Prostate gland (tissue), 2 donors: ENCODE measurements at regions not wholly inside any gene's neighbourhood (a gene's known extent, or its start where the extent isn't known, plus 50 kb on each side); places are given as distances from the start of the nearest gene placed in this dataset.

Source experiments
- CTCF ChIP-seq, 4 experiments: fragments of 200-600 bp in 2 of 4; fragments of 450-650 bp in 2 of 4; sonication (generic) in 2 of 4; IDR thresholded peaks; 1 replicate in 3 of 4; 2 replicates in 1 of 4; pipeline ENCODE4 v1.5.1; 2016 to 2019; ENCODE audit warnings: antibody characterized with exemption in 4 of 4, mild to moderate bottlenecking in 2 of 4, moderate library complexity in 2 of 4
- POLR2AphosphoS5 ChIP-seq: sonication (generic); formaldehyde crosslinking; IDR thresholded peaks from one replicate; pipeline ENCODE4 v1.6.1; 2017; ENCODE audit warnings: antibody characterized with exemption

- TF ChIP-seq CTCF (IDR thresholded peaks at IDR 0.05) (no peak), POLR2AphosphoS5 (no peak)
Observed at GRCh38 chr4:36758312-36759178, 477.1 kb downstream of the DTHD1 start.
